Stimulated activated CD8-positive, alpha-beta memory T cell treated with anti-CD3 and anti-CD28 coated beads, Interleukin-15, amount 100 ng/mL, for 1 hour (primary cell): ENCODE measurements at regions not wholly inside any gene's neighbourhood (a gene's known extent, or its start where the extent isn't known, plus 50 kb on each side); places are given as distances from the start of the nearest gene placed in this dataset.

Source experiments
- DNase-seq: peaks from one replicate; pipeline ENCODE4 v3.0.0-alpha.2; 2020; ENCODE audit warnings: low read depth

DNA sequence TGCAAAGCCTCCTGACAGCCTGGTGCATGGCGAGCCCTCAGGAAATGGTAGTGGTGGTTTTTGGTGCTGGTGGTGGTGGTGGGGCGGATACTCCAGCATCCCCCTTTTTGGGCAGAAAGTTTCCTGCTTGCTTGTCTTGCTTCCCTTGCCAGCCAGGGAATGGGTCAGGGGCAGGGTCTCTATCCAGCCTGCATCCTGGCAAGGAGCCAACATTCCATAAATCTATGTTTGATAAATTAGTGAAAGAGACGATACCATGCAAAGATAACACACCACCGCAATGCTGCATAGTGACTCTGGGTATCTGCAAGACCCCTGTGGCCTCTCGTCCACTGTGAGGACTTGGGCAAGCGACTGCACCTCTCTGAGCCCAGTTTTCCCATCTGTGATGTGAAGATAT is 246.2 kb downstream of the LRFN2 start:
- no peak for DNase-seq

DNA sequence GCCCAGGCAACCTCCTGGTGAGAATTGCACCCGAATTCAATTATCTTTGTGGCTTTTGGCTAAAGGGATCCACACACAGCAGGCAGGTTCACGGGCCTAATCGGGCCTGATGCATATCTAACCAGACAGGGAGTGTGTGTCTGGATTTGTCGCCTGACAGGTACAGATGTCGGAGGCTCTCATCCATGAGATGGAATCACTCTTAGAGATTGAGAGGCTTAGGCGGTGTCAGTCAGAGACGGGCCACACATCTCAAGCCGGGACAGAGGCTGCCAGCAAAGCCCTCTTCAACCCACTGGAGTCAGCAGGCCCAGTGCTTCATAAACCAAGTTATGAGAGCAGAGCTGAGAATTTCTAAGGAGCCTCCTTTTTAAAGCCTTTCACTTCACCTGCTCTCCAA is 247.0 kb downstream of the LRFN2 start:
- DNase-seq, result no peak

DNA sequence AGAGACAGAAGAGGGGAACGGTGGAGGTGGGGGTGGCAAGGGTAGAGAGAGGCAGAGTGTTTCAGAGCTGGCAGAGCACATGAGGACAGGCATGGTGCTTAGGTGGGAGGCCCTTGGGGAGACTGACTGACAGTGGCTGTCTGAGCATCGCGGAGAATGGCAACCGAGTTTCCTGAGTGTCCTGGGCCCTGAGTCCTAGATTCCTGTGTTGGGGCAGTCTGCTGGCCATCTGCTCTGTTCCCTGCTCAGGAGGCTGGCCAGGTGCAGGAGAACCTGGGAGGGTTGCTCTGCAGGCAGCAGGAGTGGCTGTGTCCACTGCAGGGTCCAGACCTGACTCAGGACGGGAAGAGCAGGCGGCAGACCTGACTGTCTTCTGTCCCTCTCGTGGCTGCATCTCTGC is 248.9 kb downstream of the LRFN2 start:
- DNase-seq, result no peak

DNA sequence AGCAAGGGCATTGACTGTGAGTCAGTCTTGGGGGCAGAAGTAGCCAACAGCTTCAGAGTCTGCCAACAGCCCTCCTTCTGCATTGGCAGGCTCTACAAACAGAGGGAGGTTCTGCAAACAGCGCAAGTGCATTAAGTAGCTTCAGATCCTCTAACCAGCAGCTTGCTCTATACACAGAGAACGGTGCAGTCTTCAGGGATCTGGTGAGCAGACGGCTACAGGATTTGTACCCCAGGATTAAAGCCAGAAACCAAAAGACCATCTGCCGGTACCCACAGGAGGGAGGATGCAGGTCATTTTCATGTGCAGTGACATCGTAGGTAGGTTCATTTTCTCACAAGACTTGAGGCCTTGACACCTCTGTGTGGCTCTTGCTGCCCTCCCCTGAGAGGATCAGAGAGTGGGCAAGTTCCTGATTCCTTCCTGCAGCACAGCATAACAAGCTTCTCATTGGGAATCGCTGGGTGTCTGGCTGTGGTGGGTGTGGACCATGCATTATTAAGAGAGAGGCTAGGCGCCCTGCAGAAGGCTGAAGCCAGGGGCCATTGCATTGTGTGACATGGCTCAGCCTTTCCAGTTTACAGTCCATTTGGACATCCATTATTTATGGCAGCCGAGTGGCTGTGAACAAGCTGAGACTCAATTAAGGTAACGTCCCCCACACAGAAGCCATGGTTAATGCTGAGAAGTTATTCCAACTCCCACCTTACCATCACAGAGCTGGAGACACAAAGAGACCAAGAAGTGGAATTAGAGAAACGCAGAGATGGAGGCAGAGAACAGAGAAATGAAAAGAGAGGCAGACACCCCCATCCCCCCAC is 250.0 kb downstream of the LRFN2 start:
- no peak for DNase-seq

DNA sequence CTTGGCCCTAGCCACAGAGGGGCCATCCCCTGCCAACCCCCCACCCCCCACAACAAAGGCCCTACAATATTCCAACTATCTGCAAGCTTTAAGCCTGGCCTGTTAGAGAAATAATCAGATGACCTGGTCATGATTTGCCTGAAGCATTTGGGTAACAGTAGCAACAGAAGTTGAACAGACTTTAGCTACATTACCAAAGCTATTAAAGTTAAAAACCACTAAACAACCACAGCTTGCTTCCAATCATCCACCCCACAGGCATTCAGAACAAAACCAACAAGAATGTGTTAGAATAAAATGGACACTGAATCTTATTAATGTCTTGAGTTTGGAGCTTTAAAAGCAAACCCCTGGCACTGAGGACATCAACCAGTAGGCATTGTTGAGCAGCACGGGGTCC is 250.9 kb downstream of the LRFN2 start:
- DNase-seq, result no peak

DNA sequence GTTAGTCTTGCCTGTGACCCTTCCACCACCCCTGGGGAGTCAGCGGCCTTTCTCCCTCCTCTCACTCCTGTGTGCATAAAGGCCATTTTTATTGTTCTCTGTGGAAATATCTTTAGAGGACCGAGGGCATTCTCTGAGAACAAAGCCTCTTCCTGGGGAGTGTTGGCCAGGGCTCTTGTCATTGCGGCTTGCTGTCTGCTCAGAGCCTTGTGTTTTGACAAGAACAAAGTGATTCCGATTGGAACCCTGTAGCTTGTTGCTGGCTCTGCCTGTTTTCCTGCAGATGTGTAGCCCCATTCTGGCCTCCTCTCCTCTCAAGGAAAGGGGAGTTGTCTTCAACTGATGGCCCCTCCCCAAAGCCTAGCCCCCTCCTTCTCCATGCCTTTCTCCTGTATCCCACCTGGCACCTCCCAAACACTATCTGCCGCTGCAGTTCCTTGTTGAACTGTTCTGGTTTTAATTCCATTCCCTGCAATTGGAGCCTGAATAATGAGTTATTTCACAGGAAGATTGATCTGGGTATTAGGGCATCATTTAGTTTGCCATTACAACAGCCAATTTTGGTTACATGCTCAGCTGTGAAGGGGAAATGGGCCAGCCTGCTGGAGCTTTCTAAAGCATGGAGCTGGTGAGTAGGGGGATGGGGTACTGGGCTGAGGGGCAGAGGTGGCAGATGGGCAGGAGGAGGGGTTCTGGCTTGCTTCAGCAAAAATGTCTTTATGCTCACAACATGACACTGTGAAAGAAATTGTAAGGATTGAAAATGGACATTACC is 252.5 kb downstream of the LRFN2 start:
- no peak for DNase-seq

DNA sequence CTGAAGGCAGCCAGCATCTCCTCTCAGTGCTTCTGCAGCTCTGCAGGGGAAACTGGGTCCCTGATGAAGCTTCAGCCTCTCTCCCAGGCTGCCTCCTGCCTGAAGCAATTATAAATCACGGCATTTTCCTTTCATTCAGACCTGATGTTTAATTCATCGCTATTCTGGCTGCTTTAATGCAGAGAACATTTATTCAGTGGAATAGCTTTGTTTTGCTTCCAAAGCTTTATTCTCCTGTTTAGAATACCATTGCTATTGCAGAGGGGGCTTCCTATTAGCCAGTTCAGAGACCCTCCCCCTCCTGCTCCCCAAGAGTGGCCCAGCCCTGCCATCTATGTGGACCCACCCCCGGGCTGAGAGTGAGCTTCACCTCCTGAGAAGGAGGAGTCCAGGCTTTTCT is 255.6 kb downstream of the LRFN2 start:
- DNase-seq, result no peak

DNA sequence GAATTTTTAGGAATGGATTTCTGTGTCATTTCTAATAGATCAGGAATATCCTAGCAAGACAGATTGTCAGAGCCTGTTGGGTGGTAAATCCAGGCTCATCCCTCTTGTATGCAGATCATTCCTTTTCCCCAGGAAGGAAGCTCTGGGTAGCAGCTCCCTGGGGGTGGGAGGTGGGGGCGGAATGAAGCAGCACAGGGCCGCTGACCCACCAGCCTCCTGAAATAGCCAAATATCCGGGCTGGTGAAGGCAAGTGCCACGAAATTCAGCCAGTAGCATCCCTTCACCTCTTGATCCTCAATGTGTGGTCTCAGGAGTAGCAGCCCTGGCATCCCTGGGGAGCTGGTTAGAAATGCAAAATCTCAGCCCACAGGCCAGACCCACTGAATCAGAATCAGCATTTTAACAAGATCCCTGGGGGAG is 256.9 kb downstream of the LRFN2 start:
- DNase-seq, result no peak

DNA sequence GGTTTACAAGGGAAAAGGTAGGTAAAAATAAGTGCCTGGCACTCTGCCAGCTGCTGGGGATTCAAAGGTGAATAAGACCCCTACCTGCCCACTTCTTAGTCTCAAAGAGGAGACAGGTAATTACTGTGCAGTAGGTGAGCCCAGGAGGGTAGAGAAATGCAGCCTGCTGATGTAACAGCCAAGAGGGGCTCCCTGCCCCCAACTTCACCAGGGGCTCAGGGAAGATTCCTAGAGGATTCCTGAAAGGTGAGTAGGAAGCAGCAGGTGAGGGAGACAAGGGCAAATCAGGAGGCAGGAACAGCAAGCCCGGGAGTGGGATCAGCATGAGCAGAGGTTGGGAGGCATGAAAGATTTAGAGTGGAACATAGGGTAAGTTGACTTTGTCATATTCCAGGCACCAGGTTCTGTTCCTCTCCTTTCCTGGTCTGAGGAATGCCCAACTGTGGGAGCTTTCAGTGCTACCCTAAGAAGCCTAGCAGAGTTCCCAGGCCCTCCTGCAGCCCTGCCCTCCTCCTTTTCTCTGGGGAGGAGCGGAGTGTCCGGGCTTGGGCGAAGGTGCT is 258.1 kb downstream of the LRFN2 start:
- no peak for DNase-seq

DNA sequence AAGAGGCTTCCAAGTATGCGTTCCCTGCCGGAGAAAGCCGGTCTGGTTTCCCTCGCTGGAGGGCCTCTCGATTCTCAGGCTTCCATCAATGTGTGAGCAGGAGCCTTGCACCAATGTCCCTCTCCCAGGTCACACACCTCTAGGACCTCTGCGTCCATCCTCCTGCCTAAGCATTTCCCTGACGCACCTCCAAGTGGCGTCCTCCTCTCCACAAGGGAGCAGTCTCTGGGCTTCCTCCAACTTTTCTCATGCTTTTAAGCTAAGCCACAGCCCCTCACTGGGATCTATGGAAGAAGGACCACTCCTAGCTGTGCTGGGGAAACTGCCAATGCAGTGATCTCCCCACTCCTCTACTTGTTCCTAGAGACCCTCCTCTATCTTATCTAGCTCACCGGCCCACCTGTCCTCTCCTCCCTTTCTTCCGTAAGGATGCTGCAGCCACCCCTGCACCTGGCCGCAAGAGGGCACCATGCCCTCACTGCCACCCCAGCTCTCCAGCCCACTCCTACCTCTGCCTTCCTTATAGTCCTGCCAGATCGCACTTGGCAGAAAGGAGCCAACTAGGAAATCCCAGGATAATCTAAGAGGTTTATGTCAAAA is 258.7 kb downstream of the LRFN2 start:
- no peak for DNase-seq

DNA sequence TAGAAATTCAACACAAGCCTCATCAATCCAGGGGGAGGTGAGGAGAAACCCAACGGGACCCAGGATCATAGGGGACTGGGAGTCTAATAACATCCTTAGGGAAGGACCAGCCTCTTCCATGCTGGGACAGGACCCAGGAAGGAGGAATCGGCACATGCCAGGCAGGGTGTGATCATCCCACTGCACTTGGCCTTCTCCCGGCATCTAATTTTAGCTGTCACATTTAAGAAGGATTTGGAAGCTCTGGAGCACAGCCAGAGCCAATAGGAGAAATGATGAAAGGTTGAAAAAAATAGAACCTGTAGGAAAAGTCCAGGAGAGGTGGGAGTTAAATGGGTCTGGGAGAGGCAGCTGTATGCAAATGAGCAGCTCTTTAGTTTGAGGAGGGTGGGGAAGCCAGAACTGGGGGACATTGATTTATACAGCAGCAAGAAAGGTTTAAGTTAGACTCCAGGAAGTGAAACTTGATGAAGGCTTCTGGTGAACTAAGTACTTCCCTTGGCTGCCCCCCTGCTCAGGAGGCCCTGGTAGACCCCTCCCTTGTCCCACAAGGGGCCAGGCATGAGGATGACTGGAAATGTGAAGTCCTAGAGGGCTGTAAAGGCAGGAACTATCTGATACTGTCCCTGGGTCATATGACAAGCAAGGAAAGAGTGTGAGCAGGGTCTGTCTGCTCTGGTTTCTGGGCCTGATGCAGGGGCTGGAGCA is 260.3 kb downstream of the LRFN2 start:
- DNase-seq, result no peak

DNA sequence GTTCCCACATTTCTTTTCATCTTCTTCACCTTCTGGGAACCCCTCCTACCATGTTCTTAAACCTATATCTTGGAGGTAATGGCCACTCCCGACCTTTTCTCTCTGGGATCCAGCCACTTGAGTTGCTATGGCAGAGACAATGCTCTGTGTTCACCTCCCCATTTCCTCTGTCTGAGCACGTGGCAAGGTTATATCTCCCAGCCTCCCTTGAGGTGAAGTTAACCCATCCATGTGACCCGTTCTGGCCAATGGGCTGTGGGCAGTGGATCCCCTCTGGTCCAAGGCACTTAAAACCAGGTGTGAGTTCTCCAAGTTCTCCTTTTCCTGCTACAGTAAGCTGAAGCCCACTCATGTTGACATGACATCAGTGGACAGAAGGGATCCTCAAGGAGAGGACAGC is 261.4 kb downstream of the LRFN2 start:
- no peak for DNase-seq

DNA sequence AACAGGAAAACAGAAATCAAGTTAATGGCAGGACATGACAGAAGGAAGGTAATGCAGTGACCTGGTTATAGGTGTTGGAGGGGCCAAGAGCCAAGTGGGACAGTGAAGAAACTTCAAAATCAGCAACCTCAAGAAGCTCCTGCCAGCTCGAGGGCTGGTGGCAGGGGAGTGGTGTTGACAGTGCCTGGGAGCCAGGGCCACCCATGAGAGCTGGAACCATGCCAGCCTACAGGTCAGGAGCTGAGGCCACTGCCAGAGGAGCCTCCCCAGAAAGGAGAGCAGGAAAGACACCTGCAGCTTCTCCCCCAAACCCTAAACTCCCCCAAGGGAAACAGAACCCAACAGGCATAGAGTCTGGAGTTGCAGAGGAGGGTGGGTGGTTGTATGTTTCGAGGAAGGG is 262.1 kb downstream of the LRFN2 start:
- no peak for DNase-seq

DNA sequence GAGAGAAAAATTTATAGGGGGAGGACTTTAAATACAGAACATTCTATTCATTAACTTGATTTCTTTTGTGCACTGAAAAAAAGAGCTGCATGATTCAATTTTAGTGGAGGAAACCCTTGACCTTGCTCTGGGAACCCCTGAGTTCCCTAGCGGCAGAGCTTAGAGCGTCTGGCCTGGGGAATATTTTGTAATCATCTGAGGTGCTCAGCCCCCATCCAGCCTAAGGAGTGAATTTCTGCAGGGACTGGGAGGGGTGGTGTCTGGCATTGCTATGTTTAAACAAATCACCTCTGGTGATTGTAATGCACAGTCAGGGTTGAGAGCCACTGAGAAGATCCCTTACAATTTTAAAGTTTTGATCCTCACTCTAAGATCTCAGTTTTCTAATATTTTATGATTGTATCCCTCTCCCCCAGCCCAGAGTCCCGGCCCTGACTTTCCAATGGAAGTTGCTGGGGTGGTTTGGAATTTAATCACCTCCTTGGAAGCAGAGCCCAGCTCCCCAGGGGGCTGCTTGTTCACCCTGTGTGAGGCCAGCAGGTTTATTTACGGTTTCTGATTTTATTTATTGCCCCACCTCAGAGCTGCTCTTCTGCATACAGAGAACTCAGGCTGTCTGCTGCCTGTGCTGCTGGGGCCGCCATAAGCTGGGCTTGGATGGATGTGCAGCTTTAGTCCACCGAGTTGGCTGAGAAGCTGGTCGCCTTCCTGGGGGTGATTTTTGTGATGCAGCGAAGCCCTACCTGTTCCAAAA is 263.1 kb downstream of the LRFN2 start:
- no peak for DNase-seq

DNA sequence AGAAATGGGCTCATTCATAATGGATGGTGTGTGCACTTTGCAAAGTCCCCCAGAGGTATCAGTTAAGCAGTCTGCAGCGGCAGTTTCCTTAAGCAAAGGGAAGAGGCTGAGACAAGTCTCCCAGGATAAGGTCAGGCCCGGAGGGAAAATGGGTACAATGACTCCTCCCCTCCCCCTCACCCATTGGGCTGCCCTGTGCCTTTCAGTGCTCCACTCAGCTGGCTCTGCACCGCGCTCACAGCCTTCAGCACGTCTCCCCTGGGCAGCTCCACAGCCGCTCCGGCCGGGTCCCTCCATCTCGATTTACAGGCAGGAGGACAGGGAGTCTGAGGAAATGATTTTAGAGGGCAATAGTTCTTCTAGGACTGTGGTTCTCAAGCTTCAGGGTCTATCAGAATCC is 264.8 kb downstream of the LRFN2 start:
- no peak for DNase-seq

DNA sequence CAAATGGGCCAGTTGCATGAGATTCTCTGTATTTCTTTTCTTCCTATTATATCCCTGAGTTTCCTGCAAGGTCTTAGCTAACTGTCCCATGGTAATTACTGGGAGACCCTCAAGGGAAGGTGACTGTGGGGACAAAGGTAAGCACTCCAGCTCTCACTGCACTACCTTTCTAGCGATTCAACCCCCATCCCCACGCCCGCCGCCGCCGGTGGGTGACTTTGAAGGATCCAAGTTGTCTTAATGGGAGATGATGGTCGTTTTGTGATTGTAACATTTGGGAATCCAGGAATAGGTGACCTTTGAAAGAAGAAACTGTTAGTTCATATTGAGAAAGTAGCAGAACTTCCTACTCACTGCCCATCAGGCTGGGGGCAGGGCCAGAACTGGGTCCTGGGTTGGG is 265.5 kb downstream of the LRFN2 start:
- no peak for DNase-seq

DNA sequence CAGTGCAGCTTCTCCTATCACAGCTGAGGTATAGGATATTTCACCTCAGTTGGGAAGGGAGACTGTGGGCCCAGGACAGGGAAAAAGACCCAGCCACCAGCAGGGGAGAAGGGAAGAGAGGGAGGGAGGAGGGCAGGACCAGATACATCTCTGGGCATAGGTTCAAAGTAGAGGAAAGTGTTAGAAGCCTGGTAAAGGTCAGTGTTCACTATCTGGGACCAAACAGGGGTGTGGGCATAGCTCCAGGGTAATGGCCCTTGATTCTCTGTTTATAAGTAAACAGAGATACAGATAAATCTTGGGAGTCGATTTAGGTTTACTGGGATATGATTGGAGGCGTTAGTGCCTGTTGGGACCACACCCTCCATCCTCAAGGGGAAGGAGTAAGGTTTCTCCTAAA is 266.2 kb downstream of the LRFN2 start:
- DNase-seq, result no peak

DNA sequence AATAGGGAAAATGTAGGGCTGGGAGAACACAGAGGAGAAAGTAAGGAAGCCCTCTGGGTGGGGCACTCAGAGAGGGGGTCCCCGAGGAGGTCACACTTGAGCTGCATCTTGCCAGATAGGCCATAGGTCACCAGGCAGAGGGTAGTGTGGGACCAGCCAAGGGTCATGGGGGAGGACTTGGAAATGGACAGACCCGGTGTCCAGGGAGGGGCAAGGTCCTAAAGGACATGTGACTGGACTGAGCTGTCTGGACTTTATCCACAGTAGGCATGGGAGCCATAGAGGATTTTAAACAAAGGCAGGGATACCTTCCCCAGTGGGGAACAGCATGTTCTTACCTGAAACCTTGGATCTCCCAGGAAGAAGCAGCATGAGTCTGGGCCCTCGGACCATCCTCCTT is 266.7 kb downstream of the LRFN2 start:
- no peak for DNase-seq

DNA sequence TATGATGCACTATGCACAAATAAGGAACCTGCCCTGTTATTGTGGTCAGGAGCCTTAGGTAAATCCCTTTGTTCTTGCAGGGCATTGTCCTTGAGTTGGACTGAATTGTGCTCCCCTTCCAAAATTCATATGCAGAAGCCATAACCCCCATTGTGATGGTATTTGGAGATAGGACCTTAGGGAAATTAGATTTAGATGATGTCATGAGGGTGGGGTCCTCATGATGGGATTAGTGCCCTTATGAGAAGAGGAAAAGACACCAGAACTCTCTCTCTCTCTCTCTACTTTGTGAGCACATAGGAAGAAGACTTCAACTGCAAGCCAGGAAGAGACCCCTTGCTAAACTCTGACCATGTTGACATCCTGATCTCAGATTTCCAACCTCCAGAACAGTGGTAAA is 268.0 kb downstream of the LRFN2 start:
- DNase-seq, result no peak

DNA sequence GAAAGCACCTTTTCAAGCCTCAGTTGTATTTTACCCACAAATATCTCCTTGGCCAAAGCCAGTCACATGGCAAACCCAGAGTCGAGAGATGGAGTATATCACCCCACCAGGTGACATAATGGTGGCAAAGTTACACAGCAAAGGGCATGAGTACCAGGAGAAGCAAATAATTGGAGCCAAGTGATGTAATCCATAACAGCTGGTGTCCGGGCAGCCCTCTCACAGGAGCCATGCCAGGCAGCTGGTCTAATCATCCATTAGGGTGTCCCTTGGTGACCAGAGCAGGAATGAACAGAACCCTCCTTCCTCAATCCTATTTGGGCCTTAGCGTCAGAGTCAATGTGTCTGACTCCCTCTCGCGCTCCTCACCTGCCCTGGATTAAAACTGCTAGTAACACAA is 272.1 kb downstream of the LRFN2 start:
- DNase-seq, result no peak

DNA sequence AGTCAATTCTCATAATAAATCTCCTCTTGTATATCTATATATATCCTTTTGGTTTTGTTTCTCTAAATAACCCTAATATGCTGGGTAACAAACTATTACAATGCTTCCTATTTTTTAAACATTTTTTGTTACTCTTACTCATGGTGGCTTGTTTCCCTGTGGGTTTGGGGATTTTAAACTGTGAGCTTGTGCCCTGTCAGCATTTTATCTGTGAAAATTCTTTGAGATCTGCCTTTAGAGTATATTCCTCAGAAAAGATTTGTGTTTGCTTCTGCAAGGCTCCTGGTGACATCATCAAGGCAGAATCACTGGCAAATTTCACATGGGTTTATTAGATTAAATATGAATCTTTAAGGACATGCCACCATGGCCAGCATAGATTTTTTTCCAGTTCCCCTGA is 273.6 kb downstream of the LRFN2 start:
- DNase-seq, result no peak
